ENCODE measurements at regions not wholly inside any gene's neighbourhood (a gene's known extent, or its start where the extent isn't known, plus 50 kb on each side); places are given as distances from the start of the nearest gene placed in this dataset.

DNA sequence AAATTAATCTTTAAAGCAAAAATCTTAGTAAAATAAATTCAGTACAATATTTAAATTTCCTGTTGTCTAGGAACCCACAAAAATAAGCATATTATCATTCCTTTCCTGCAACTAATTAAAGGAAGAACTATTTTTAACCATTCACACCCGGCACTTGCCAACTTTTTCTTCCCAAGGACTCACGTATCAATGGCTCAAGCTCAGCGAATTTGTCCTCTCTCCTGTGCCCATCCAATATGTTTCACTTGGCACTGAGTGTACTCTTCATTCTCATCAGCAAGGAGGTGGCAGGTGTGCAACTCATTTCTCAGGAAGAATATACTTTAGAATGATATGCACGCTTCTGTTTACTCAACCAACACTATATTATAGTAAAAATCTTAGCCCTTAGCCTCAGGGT, 419.4 kb downstream of the C6orf118 start:
- Histone ChIP-seq H3K4me3 (ENCODE audit: low read depth, low read length) (no peak overlapping the region), H3K27me3 (replicated peaks) (no peaks in the 10 kb centered on the region), H3K36me3 (replicated peaks) (no peaks in the 10 kb centered on the region), H3K27ac (no peak overlapping the region)
- in situ Hi-C loops (cut with HindIII; ENCODE audit: low pct_ligation_motif_present, low sequenced_read_pairs) = no loop called here
- DNase-seq = no peak
- TF ChIP-seq, protein P1, sequence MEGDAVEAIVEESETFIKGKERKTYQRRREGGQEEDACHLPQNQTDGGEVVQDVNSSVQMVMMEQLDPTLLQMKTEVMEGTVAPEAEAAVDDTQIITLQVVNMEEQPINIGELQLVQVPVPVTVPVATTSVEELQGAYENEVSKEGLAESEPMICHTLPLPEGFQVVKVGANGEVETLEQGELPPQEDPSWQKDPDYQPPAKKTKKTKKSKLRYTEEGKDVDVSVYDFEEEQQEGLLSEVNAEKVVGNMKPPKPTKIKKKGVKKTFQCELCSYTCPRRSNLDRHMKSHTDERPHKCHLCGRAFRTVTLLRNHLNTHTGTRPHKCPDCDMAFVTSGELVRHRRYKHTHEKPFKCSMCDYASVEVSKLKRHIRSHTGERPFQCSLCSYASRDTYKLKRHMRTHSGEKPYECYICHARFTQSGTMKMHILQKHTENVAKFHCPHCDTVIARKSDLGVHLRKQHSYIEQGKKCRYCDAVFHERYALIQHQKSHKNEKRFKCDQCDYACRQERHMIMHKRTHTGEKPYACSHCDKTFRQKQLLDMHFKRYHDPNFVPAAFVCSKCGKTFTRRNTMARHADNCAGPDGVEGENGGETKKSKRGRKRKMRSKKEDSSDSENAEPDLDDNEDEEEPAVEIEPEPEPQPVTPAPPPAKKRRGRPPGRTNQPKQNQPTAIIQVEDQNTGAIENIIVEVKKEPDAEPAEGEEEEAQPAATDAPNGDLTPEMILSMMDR (IDR thresholded peaks at IDR 0.05; ENCODE audit: low read depth, low read length, missing control alignments) = no peak

DNA sequence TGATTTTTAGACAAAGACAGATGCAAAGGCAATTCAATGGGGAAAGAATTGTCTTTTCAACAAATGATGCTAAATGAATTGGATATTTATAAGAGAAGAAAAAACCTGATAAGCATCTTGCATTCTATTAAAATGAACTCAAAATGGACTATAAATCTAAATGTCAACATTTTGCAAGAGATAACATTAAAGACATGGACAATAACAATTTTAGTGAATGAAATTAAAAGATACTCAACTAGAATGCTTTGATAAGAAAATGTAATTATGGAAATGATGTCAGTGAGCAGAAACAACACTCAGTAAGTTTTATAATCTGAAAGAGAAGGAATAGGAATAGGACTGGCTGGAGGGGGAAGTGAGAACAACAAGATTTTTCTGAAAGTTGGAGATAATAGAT, 421.7 kb downstream of the C6orf118 start:
- TF ChIP-seq, protein P1 (IDR thresholded peaks at IDR 0.05; ENCODE audit: low read depth, low read length, missing control alignments) = no peak
- H3K4me3 ChIP-seq (ENCODE audit: low read depth, low read length) = no peak overlapping the region
- no peaks in the 10 kb centered on the region for H3K27me3 ChIP-seq (replicated peaks)
- no peak for DNase-seq
- no peaks in the 10 kb centered on the region for H3K36me3 ChIP-seq (replicated peaks)
- in situ Hi-C loops (cut with HindIII; ENCODE audit: low pct_ligation_motif_present, low sequenced_read_pairs) = no loop called here
- no peak overlapping the region for H3K27ac ChIP-seq

DNA sequence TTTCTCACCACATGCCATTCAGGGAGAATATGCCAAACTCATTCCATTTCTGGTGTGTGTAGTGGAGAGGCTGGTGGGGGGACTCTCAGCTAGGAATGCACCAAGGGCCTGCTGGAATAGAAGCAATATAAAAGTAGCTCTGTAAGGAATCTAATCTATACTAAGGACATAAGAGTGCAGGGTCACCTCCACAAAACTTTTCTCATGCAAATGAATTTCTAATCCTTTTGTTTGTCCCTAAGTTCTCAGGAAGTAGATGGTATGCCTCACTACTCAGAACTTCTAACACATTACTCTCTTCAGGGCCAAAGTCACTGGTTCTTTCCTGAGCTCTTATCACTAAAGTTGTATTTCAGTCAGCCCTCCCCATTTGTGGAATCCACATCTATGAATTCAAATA, 427.2 kb downstream of the C6orf118 start:
- H3K4me3 ChIP-seq (ENCODE audit: low read depth, low read length) = no peak overlapping the region
- TF ChIP-seq, protein P1 (IDR thresholded peaks at IDR 0.05; ENCODE audit: low read depth, low read length, missing control alignments) = no peak
- no peaks in the 10 kb centered on the region for H3K36me3 ChIP-seq (replicated peaks)
- no peaks in the 10 kb centered on the region for H3K27me3 ChIP-seq (replicated peaks)
- DNase-seq = no peak
- no peak overlapping the region for H3K27ac ChIP-seq
- in situ Hi-C loops (cut with HindIII; ENCODE audit: low pct_ligation_motif_present, low sequenced_read_pairs) = no loop called here

DNA sequence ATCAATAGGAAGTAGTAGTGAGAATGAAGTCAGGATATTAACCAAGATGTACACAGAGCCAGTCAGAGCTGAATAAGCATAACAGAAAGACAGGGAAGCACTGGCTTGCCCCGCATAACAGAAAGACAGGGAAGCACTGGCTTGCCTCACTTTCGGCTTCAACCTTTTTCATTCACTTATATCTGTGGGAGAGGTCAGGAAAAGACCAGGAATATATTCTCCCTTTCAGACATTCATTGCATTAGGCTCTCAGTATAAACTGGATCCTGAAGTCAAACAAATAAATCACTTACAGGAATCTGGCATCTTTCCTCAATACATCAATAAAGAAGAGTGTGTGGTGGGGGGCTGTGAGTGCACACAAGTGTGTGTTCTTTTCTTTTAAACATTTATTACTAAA, 437.6 kb downstream of the C6orf118 start:
- TF ChIP-seq, protein P1 (IDR thresholded peaks at IDR 0.05; ENCODE audit: low read depth, low read length, missing control alignments) = no peak
- in situ Hi-C loops (cut with HindIII; ENCODE audit: low pct_ligation_motif_present, low sequenced_read_pairs) = no loop called here

DNA sequence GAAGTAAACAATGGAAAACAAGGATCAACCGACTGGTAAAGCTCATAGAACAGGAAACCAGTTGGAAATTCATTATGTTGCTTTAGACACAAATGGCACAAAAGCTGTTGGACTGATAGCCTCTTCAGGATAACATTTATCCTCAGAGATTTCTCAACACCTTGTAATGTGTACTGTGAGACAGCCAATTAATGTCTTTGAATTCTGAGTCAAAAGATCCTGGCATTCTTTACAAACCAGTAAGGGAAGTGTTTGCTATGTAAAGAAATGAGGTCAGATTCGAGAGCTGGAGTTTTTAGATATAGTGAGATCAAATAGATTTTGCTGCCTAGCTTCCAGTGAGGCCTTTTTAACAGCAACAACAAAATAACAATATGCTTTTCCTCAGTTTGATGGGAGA, 439.2 kb downstream of the C6orf118 start:
- in situ Hi-C loops (cut with HindIII; ENCODE audit: low pct_ligation_motif_present, low sequenced_read_pairs) = no loop called here
- TF ChIP-seq, protein P1 (IDR thresholded peaks at IDR 0.05; ENCODE audit: low read depth, low read length, missing control alignments) = no peak
- Histone ChIP-seq H3K27me3 (replicated peaks) (no peaks in the 10 kb centered on the region), H3K4me3 (ENCODE audit: low read depth, low read length) (no peak overlapping the region), H3K27ac (no peak overlapping the region), H3K36me3 (replicated peaks) (no peaks in the 10 kb centered on the region)
- no peak for DNase-seq

More for the DNA sequence above, 437.6 kb downstream of the C6orf118 start:
- Histone ChIP-seq H3K27ac (no peak overlapping the region), H3K4me3 (ENCODE audit: low read depth, low read length) (no peak overlapping the region), H3K27me3 (replicated peaks) (no peaks in the 10 kb centered on the region), H3K36me3 (replicated peaks) (no peaks in the 10 kb centered on the region)
- DNase-seq = no peak

DNA sequence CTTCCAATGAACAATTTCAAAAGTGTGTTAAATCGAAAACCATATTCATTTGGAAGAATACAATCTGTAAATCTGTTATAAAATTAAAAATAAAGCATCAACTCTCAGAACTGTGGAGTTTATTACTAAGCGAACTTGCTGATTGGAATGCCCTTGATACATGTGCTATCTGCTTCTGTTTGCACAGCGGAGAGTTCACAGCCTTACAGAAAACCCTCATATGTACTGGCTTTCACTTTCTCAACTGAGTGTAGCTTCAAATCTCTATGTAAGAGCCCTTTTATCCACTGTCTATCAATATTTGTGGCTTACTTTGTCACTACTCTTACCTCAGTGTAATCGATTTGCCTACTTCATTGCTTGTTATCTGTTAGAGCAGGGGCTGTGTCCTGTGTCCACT, 447.4 kb downstream of the C6orf118 start:
- no peaks in the 10 kb centered on the region for H3K36me3 ChIP-seq (replicated peaks)
- DNase-seq = no peak
- in situ Hi-C loops (cut with HindIII; ENCODE audit: low pct_ligation_motif_present, low sequenced_read_pairs) = no loop called here
- TF ChIP-seq, protein P1 (IDR thresholded peaks at IDR 0.05; ENCODE audit: low read depth, low read length, missing control alignments) = no peak
- H3K4me3 ChIP-seq (ENCODE audit: low read depth, low read length) = no peak overlapping the region
- H3K27me3 ChIP-seq (replicated peaks) = no peaks in the 10 kb centered on the region
- no peak overlapping the region for H3K27ac ChIP-seq

Measured in brain microvascular endothelial cell (primary cell).